Psoas muscle (tissue), 7 donors: ENCODE measurements at regions not wholly inside any gene's neighbourhood (a gene's known extent, or its start where the extent isn't known, plus 50 kb on each side); places are given as distances from the start of the nearest gene placed in this dataset.

Experiments
- ATAC-seq, 4 donors: fragments of 200-7000 bp; cut with Tn5 transposase; one replicate each; pipeline ENCODE4 v1.9.1; 2020; ENCODE audit warnings: moderate library complexity in 3 of 4, mild to moderate bottlenecking in 2 of 4
- DNase-seq, 2 donors: peaks; one replicate each; pipeline ENCODE4 v3.0.0-alpha.2; 2020
- H3K27ac ChIP-seq: fragments of 200-600 bp; one replicate; pipeline ENCODE4 v1.8.0; 2022
- H3K27me3 ChIP-seq, 3 donors: fragments of 200-600 bp in 1 of 3; one replicate each; pipeline versions ENCODE4 v1.6.1 to v1.8.0; 2013 to 2022; ENCODE audit warnings: low read length in 2 of 3, mild to moderate bottlenecking in 2 of 3, moderate library complexity in 1 of 3; ENCODE audit not compliant: insufficient read depth in 3 of 3
- H3K36me3 ChIP-seq, 2 donors: fragments of 200-600 bp in 1 of 2; one replicate each; pipeline versions ENCODE4 v1.6.1 to v1.8.0; 2013 to 2022; ENCODE audit warnings: low read depth in 1 of 2, mild to moderate bottlenecking in 1 of 2, moderate library complexity in 1 of 2; ENCODE audit not compliant: insufficient read depth in 1 of 2
- H3K4me1 ChIP-seq: fragments of 200-600 bp; one replicate; pipeline ENCODE4 v1.8.0; 2022
- H3K4me3 ChIP-seq: fragments of 200-600 bp; one replicate; pipeline ENCODE4 v1.8.0; 2022; ENCODE audit warnings: mild to moderate bottlenecking
- H3K9me3 ChIP-seq: fragments of 200-600 bp; one replicate; pipeline ENCODE4 v1.8.0; 2022
- CTCF ChIP-seq: fragments of 200-600 bp; IDR thresholded peaks from one replicate; pipeline ENCODE4 v1.8.0; 2022; ENCODE audit warnings: antibody characterized with exemption
- WGBS, 3 donors: extraction: QIAGEN DNeasy Blood & Tissue Kit; methylation state at CpG; one replicate each; pipeline versions ENCODE4 v1.1.6 to v1.1.7; 2013; 5-methylcytosine and 5-hydroxymethylcytosine counted together
- intact Hi-C, 2 donors: fragments of 100-400 bp; cut with DNase I; formaldehyde crosslinking; loops; one replicate each; pipeline versions ENCODE4 v1.11.0 to v1.14.2; 2022
- donor health status: healthy with polysubstance abuse.
- donor health status: DM: no; HTN: no; CAD: no; lungs with moderate emphysema.
- donor health status: Bipolar disorder and iron deficiency.
- donor health status: healthy.
- donor health status: DM: yes; HTN: yes; CAD: no.
- donor health status: DM: no; HTN: no; CAD: no.
- donor health status: DM: yes; HTN: yes; CAD: no.

DNA sequence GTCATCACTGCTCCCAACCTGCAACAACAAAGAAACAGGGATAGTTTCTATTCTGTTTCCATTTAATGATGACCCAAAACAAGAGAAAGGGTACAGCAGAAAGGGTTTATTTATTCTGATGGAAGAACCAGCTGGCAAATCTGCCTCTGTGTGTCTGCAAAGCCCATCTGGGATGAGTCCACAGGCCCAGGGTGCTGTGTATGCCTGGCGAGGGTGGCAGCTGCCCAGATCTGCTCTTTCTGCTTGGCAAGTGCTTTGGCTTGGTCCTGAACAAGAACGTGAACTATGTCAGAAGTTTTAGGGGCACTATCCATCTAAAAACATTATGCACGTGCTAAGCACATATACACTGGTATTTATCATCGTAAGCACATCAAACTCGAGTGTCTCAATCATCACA, 333.8 kb downstream of the CXCL12 start:
- WGBS, 3 donors, result 38 to 44% (median 40%) methylated on average over 5 of the region's 5 CpGs
- Histone ChIP-seq H3K9me3 (no peaks in the 10 kb centered on the region), H3K27ac (no peak overlapping the region), H3K4me3 (no peak overlapping the region), H3K4me1 (no peaks in the 10 kb centered on the region), H3K27me3 (no peaks in the 10 kb centered on the region), H3K36me3 (no peaks in the 10 kb centered on the region)
- ATAC-seq (no peak), DNase-seq (no peak)
- no peak for TF ChIP-seq CTCF
- intact Hi-C loops, result loop anchor here in 1 of 2 donors (10.0 kb wide), 1 partner anchor 324 kb away; no protein-coding TSS in a partner anchor

- H3K9me3 ChIP-seq, result no peaks in the 10 kb centered on the region
- no peaks in the 10 kb centered on the region for H3K36me3 ChIP-seq
- no peak for DNase-seq
- TF ChIP-seq CTCF, result no peak
- intact Hi-C loops, result loop anchor here (10.0 kb wide), 2 partner anchors 325 to 365 kb away; no protein-coding TSS in a partner anchor
- H3K27ac ChIP-seq, result no peak overlapping the region
- WGBS, 3 donors, result 88 to 94% (median 93%) methylated on average over 9 of the region's 9 CpGs
- no peaks in the 10 kb centered on the region for H3K4me1 ChIP-seq
- no peaks in the 10 kb centered on the region for H3K27me3 ChIP-seq
- no peak overlapping the region for H3K4me3 ChIP-seq
- ATAC-seq, result no peak
Measured at GRCh38 chr10:44049301-44050015, 335.4 kb downstream of the CXCL12 start.

GRCh38 chr10:44047361-44047760, 337.5 kb downstream of the CXCL12 start:
- intact Hi-C loops, result loop anchor here in 1 of 2 donors (10.0 kb wide), 1 partner anchor 363 kb away; no protein-coding TSS in a partner anchor
- H3K27me3 ChIP-seq, result peaks cover 0 to 2% (median 0%) of the 10 kb centered on the region in 3 donors
- no peaks in the 10 kb centered on the region for H3K9me3 ChIP-seq
- no peak for ATAC-seq
- H3K27ac ChIP-seq, result no peak overlapping the region
- no peaks in the 10 kb centered on the region for H3K4me1 ChIP-seq
- 77 to 78% (median 78%) methylated on average over 12 of the region's 12 CpGs for WGBS, 3 donors
- no peaks in the 10 kb centered on the region for H3K36me3 ChIP-seq
- no peak for DNase-seq
- H3K4me3 ChIP-seq, result no peak overlapping the region
- TF ChIP-seq CTCF, result no peak

GRCh38 chr10:44046605-44047004, 338.3 kb downstream of the CXCL12 start:
- intact Hi-C loops, result loop anchor here in 1 of 2 donors (10.0 kb wide), 1 partner anchor 362 kb away; no protein-coding TSS in a partner anchor
- ATAC-seq (no peak), DNase-seq (no peak)
- Histone ChIP-seq H3K9me3 (no peaks in the 10 kb centered on the region), H3K4me1 (no peaks in the 10 kb centered on the region), H3K27ac (no peak overlapping the region), H3K36me3 (no peaks in the 10 kb centered on the region), H3K27me3 (peaks cover 0 to 2% (median 0%) of the 10 kb centered on the region in 3 donors), H3K4me3 (no peak overlapping the region)
- 43 to 52% (median 46%) methylated on average over 5 of the region's 5 CpGs for WGBS, 3 donors
- peak; percentile 5 for TF ChIP-seq CTCF
